OCI-LY7 (cell line): ENCODE measurements at regions not wholly inside any gene's neighbourhood (a gene's known extent, or its start where the extent isn't known, plus 50 kb on each side); places are given as distances from the start of the nearest gene placed in this dataset.

ENCODE experiments used
- BruUV-seq: library from RNA; stranded (reverse); fragments of 400-500 nt; replicated peaks from 2 replicates; lab custom pipeline; 2021; lab: Mats Ljungman, UMichigan
- CTCF ChIA-PET: fragments of 300-600 bp; sonication (Branson Sonifier 250); formaldehyde crosslinking; loops from one replicate; lab custom pipeline; 2022; ENCODE audit warnings: antibody characterized with exemption; ENCODE audit not compliant: unreplicated experiment; lab: Charles Lee
- POLR2A ChIA-PET: fragments of 300-600 bp; sonication (Branson Sonifier 250); formaldehyde crosslinking; loops from one replicate; lab custom pipeline; 2022; ENCODE audit warnings: antibody characterized with exemption; lab: Charles Lee
- DNase-seq: peaks from one replicate; pipeline ENCODE4 v3.0.0-alpha.2; 2015; ENCODE audit warnings: low spot score
- H2AFZ ChIP-seq: fragments of 200-600 bp; sonication (generic), shearing (Covaris generic); 2 replicates; pipeline ENCODE4 v1.6.1; 2014; ENCODE audit warnings: mild to moderate bottlenecking, antibody characterized with exemption, low read length, moderate library complexity
- H3K27ac ChIP-seq: fragments of 200-600 bp; sonication (generic); 2 replicates; pipeline ENCODE4 v1.5.1; 2014; ENCODE audit warnings: mixed run types, low read depth, mild to moderate bottlenecking, moderate library complexity, low read length, inconsistent platforms; ENCODE audit not compliant: poor library complexity, severe bottlenecking
- H3K36me3 ChIP-seq: fragments of 200-600 bp; sonication (generic); 2 replicates; pipeline ENCODE4 v1.6.1; 2014; ENCODE audit warnings: mild to moderate bottlenecking, antibody characterized with exemption, low read length, moderate library complexity, mixed read lengths; ENCODE audit not compliant: insufficient read depth
- H3K4me1 ChIP-seq: fragments of 200-600 bp; sonication (generic); 2 replicates; pipeline ENCODE4 v1.5.1; 2014; ENCODE audit warnings: mild to moderate bottlenecking, low read length; ENCODE audit not compliant: insufficient read depth, poor library complexity, severe bottlenecking
- H3K4me2 ChIP-seq: fragments of 200-600 bp; sonication (generic); 2 replicates; pipeline ENCODE4 v1.6.1; 2014; ENCODE audit warnings: mild to moderate bottlenecking, low read length
- H3K4me3 ChIP-seq: fragments of 200-600 bp; sonication (generic); 2 replicates; pipeline ENCODE4 v1.5.1; 2014; ENCODE audit warnings: mild to moderate bottlenecking, low read depth, low read length; ENCODE audit not compliant: poor library complexity, severe bottlenecking
- H3K79me2 ChIP-seq: fragments of 200-600 bp; sonication (generic); 2 replicates; pipeline ENCODE4 v1.6.1; 2016; ENCODE audit warnings: low read depth, mild to moderate bottlenecking, low read length, moderate library complexity, mixed read lengths; ENCODE audit not compliant: insufficient read depth
- H3K9me2 ChIP-seq: fragments of 200-600 bp; sonication (generic); 2 replicates; pipeline ENCODE4 v1.6.1; 2016; ENCODE audit warnings: mild to moderate bottlenecking, low read length, mixed read lengths; ENCODE audit not compliant: insufficient read depth
- H3K9me3 ChIP-seq: fragments of 200-600 bp; sonication (generic); 2 replicates; pipeline ENCODE4 v1.6.1; 2014; ENCODE audit warnings: mild to moderate bottlenecking, mixed run types, low read length, mixed read lengths
- H4K20me1 ChIP-seq: fragments of 200-600 bp; sonication (generic); 2 replicates; pipeline ENCODE4 v1.6.1; 2014; ENCODE audit warnings: mild to moderate bottlenecking, antibody characterized with exemption, low read length, moderate library complexity, mixed read lengths; ENCODE audit not compliant: insufficient read depth
- EZH2phosphoT487 ChIP-seq: fragments of 200-600 bp; sonication (generic); IDR thresholded peaks from 2 replicates; pipeline ENCODE4 v1.6.1; 2018; ENCODE audit warnings: low read depth, borderline replicate concordance, mild to moderate bottlenecking, mixed run types, antibody characterized with exemption, low read length, moderate library complexity, mixed read lengths
- intact Hi-C: fragments of 100-400 bp; cut with micrococcal nuclease; formaldehyde crosslinking; loops from one replicate; pipeline ENCODE4 v1.10.0; 2022; ENCODE audit not compliant: unreplicated experiment
- TF ChIP-seq, protein P1 (sequence below): fragments of 200-600 bp; sonication (generic); conservative IDR thresholded peaks from 2 replicates; pipeline ENCODE4 v1.5.1; 2014; ENCODE audit warnings: mild to moderate bottlenecking, antibody characterized with exemption, low read length, moderate library complexity, mixed read lengths

DNA sequence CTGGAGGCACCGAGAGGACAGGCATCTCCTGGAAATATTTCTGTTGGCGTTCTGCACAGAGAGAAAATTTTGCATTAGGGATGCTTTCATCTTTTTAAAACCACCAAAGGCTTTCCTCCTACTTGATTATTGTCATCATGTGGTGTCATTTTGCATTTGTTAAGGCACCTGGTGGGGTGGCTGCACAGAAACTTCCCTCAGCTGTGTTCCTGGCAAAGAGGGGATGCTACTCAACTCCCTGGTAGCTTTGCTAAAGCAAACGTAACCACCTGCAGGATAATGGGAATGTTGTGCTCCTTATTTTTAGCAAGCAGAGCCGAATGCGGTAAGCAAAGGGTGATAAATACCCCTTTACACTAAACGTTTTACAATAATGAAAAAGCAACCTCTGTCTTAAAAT lies 229.8 kb downstream of the STIM2 start:
- no peaks in the 10 kb centered on the region for H3K4me1 ChIP-seq
- H3K4me3 ChIP-seq = no peak overlapping the region
- no peaks in the 10 kb centered on the region for H3K36me3 ChIP-seq
- intact Hi-C loops = no loop called here
- BruUV-seq = no TSS peak
- no peaks in the 10 kb centered on the region for H3K79me2 ChIP-seq
- TF ChIP-seq EZH2phosphoT487 = no peak
- TF ChIP-seq, protein P1, sequence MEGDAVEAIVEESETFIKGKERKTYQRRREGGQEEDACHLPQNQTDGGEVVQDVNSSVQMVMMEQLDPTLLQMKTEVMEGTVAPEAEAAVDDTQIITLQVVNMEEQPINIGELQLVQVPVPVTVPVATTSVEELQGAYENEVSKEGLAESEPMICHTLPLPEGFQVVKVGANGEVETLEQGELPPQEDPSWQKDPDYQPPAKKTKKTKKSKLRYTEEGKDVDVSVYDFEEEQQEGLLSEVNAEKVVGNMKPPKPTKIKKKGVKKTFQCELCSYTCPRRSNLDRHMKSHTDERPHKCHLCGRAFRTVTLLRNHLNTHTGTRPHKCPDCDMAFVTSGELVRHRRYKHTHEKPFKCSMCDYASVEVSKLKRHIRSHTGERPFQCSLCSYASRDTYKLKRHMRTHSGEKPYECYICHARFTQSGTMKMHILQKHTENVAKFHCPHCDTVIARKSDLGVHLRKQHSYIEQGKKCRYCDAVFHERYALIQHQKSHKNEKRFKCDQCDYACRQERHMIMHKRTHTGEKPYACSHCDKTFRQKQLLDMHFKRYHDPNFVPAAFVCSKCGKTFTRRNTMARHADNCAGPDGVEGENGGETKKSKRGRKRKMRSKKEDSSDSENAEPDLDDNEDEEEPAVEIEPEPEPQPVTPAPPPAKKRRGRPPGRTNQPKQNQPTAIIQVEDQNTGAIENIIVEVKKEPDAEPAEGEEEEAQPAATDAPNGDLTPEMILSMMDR = no peak
- ChIA-PET CTCF (no interaction called here), POLR2A (no interaction called here)
- no peak for DNase-seq
- no peak overlapping the region for H3K4me2 ChIP-seq
- no peak overlapping the region for H2AFZ ChIP-seq
- no peaks in the 10 kb centered on the region for H3K9me2 ChIP-seq
- H3K9me3 ChIP-seq = no peaks in the 10 kb centered on the region
- H4K20me1 ChIP-seq = no peaks in the 10 kb centered on the region
- H3K27ac ChIP-seq = no peak overlapping the region

DNA sequence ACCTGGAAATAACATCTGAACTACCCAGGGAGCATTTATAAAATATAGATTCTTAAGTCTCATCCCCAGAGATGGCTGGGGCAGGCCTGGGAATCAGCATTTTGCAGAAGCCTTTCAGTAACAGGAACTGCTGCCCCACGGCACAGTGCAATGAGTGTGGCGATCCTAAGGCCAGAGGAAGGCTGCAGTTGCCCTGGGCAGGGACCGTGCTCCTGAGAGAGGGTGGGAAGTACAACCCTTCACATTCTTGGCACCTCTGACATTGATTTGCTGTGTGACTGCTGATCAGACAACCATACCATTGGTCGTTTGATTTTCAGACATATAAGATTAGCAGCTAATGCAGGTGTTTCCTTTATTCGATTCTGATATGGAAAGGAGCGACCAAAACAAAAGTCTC lies 233.6 kb downstream of the STIM2 start:
- ChIA-PET CTCF (no interaction called here), POLR2A (interaction anchor here (1.2 kb wide), 1 partner anchor 27 kb away, joined by 3 read pairs; no protein-coding TSS in a partner anchor)
- intact Hi-C loops = no loop called here
- Histone ChIP-seq H2AFZ (no peak overlapping the region), H4K20me1 (no peaks in the 10 kb centered on the region), H3K4me2 (no peak overlapping the region), H3K27ac (no peak overlapping the region), H3K9me2 (no peaks in the 10 kb centered on the region), H3K9me3 (no peaks in the 10 kb centered on the region), H3K36me3 (no peaks in the 10 kb centered on the region), H3K4me3 (no peak overlapping the region), H3K79me2 (no peaks in the 10 kb centered on the region), H3K4me1 (no peaks in the 10 kb centered on the region)
- no TSS peak for BruUV-seq
- DNase-seq = no peak
- TF ChIP-seq EZH2phosphoT487 = no peak
- TF ChIP-seq, protein P1 = no peak

DNA sequence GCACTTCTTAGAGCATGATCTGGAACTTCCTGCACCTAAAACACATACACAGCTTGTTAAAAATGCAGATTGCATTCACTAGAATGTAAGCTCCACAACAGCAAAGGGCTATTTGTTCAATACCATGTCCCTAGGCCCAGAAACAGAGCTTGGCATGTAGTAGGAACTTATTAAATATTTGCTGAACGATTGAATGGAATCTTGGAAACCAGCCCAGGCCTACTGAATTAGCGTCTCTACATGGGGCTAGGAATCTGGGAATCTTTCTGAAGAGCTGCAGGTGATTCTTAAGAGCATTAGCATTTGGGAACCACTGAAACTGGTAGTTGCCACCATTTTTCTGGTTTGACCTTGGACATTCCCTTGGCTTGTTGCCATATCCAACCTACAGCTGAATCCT lies 234.1 kb downstream of the STIM2 start:
- Histone ChIP-seq H3K9me3 (no peaks in the 10 kb centered on the region), H3K9me2 (no peaks in the 10 kb centered on the region), H3K36me3 (no peaks in the 10 kb centered on the region), H3K27ac (no peak overlapping the region), H3K4me3 (no peak overlapping the region), H4K20me1 (no peaks in the 10 kb centered on the region), H3K4me1 (no peaks in the 10 kb centered on the region), H2AFZ (no peak overlapping the region), H3K4me2 (no peak overlapping the region), H3K79me2 (no peaks in the 10 kb centered on the region)
- BruUV-seq = no TSS peak
- DNase-seq = no peak
- CTCF ChIA-PET = no interaction called here
- intact Hi-C loops = no loop called here
- TF ChIP-seq, protein P1 = no peak
- TF ChIP-seq EZH2phosphoT487 = no peak
- POLR2A ChIA-PET = interaction anchor here (1.2 kb wide), 1 partner anchor 27 kb away, joined by 3 read pairs; no protein-coding TSS in a partner anchor
